Transverse colon (tissue), 4 donors: ENCODE measurements at regions not wholly inside any gene's neighbourhood (a gene's known extent, or its start where the extent isn't known, plus 50 kb on each side); places are given as distances from the start of the nearest gene placed in this dataset.

Source experiments
- DNase-seq: peaks from one replicate; pipeline ENCODE4 v3.0.0-alpha.2; 2019
- H3K27ac ChIP-seq, 4 donors: fragments of 200-600 bp; sonication (generic); 2 replicates each; pipeline ENCODE4 v1.5.1; 2016 to 2018; ENCODE audit warnings: inconsistent platforms in 4 of 4
- H3K27me3 ChIP-seq: fragments of 200-600 bp; sonication (generic); 2 replicates; pipeline ENCODE4 v1.5.1; 2017; ENCODE audit warnings: inconsistent platforms
- H3K36me3 ChIP-seq, 4 donors: fragments of 200-600 bp; sonication (generic); 2 replicates each; pipeline ENCODE4 v1.5.1; 2017 to 2019; ENCODE audit warnings: inconsistent platforms in 4 of 4
- H3K4me1 ChIP-seq, 4 donors: fragments of 200-600 bp; sonication (generic); 2 replicates each; pipeline ENCODE4 v1.5.1; 2017 to 2020; ENCODE audit warnings: inconsistent platforms in 4 of 4
- H3K4me3 ChIP-seq, 4 donors: fragments of 200-600 bp; sonication (generic); 1 replicate in 1 of 4; 2 replicates in 3 of 4; pipeline versions ENCODE4 v1.5.1 to v1.6.1; 2017 to 2019; ENCODE audit warnings: inconsistent platforms in 4 of 4
- H3K9me3 ChIP-seq, 2 donors: fragments of 200-600 bp; sonication (generic); 2 replicates each; pipeline ENCODE4 v1.5.1; 2017 to 2019; ENCODE audit warnings: inconsistent platforms in 2 of 2
- CTCF ChIP-seq, 5 experiments: fragments of 200-600 bp in 3 of 5; fragments of 450-650 bp in 2 of 5; sonication (generic) in 3 of 5; IDR thresholded peaks; 1 replicate in 2 of 5; 2 replicates in 3 of 5; pipeline ENCODE4 v1.5.1; 2016 to 2017; ENCODE audit warnings: antibody characterized with exemption in 5 of 5, inconsistent platforms in 3 of 5, mild to moderate bottlenecking in 2 of 5, moderate library complexity in 1 of 5
- EP300 ChIP-seq: sonication (generic); formaldehyde crosslinking; IDR thresholded peaks from one replicate; pipeline ENCODE4 v1.6.1; 2017; ENCODE audit warnings: antibody characterized with exemption, low read depth
- POLR2A ChIP-seq: fragments of 450-650 bp; IDR thresholded peaks from one replicate; pipeline ENCODE4 v1.6.1; 2016; ENCODE audit warnings: antibody characterized with exemption, mild to moderate bottlenecking, moderate library complexity
- POLR2AphosphoS5 ChIP-seq, 3 donors: sonication (generic); formaldehyde crosslinking; IDR thresholded peaks; one replicate each; pipeline ENCODE4 v1.6.1; 2016; ENCODE audit warnings: antibody characterized with exemption in 3 of 3
- WGBS, 2 donors: methylation state at CpG; one replicate each; pipeline ENCODE4 v1.1.5; 2018; ENCODE audit warnings: low coverage in 1 of 2; 5-methylcytosine and 5-hydroxymethylcytosine counted together
- in situ Hi-C, 4 donors: fragments of 200-750 bp; cut with MboI; loops; one replicate each; pipeline versions ENCODE4 v1.15.0 to v1.15.1; 2017; ENCODE audit warnings: low sequenced_read_pairs in 3 of 4, low pct_ligation_motif_present in 1 of 4, low pct_unique_long_range_greater_than_20kb in 1 of 4
- intact Hi-C: fragments of 100-400 bp; cut with DNase I; formaldehyde crosslinking; loops from one replicate; pipeline ENCODE4 v1.15.1; 2023; ENCODE audit warnings: low total_unique reads

- 71% methylated on average over 9 of the region's 9 CpGs; no CpG with 5 or more reads in 1 of the 2 donors for WGBS, 2 donors
- peak overlapping the region; percentile 34 to 59 (median 46) for H3K27ac ChIP-seq
Measured at GRCh38 chr10:78255796-78256638, 222.4 kb downstream of the RPS24 start.

GRCh38 chr10:78258323-78259030, 224.8 kb downstream of the RPS24 start:
- no peaks in the 10 kb centered on the region for H3K36me3 ChIP-seq
- 63 to 75% methylated on average over 2 to 4 of the region's 4 CpGs for WGBS, 2 donors
- TF ChIP-seq EP300 (no peak), CTCF (IDR thresholded peaks at IDR 0.05) (peak in 1 of 5 experiments; percentile 12)
- H3K27me3 ChIP-seq: no peaks in the 10 kb centered on the region
- no peak overlapping the region for H3K4me3 ChIP-seq
- intact Hi-C loops: no loop called here
- H3K9me3 ChIP-seq: no peaks in the 10 kb centered on the region
- peaks cover 0 to 13% (median 0%) of the 10 kb centered on the region in 4 donors for H3K4me1 ChIP-seq
- in situ Hi-C loops: no loop called here
- H3K27ac ChIP-seq: no peak overlapping the region
- no peak for DNase-seq

More at GRCh38 chr10:78255796-78256638, 222.4 kb downstream of the RPS24 start:
- intact Hi-C loops (no loop called here), in situ Hi-C loops (no loop called here)
- Histone ChIP-seq H3K9me3 (no peaks in the 10 kb centered on the region), H3K4me1 (peaks cover 0 to 13% (median 0%) of the 10 kb centered on the region in 4 donors), H3K4me3 (no peak overlapping the region), H3K27me3 (no peaks in the 10 kb centered on the region), H3K36me3 (no peaks in the 10 kb centered on the region)
- DNase-seq: peak; percentile 21
- TF ChIP-seq EP300: no peak
- peak; percentile 54 to 58 (median 57) for TF ChIP-seq POLR2AphosphoS5 (IDR thresholded peaks at IDR 0.05)
- no peak for TF ChIP-seq POLR2A

GRCh38 chr10:78259391-78259790, 225.7 kb downstream of the RPS24 start:
- TF ChIP-seq CTCF (IDR thresholded peaks at IDR 0.05) (no peak), POLR2A (no peak), EP300 (no peak), POLR2AphosphoS5 (IDR thresholded peaks at IDR 0.05) (no peak)
- no peak for DNase-seq
- Histone ChIP-seq H3K36me3 (no peaks in the 10 kb centered on the region), H3K4me3 (no peak overlapping the region), H3K4me1 (peaks cover 0 to 13% (median 0%) of the 10 kb centered on the region in 4 donors), H3K27ac (no peak overlapping the region), H3K27me3 (no peaks in the 10 kb centered on the region), H3K9me3 (no peaks in the 10 kb centered on the region)
- intact Hi-C loops: no loop called here
- in situ Hi-C loops: no loop called here
- WGBS, 2 donors: 93 to 94% methylated on average over 3 of the region's 3 CpGs

- H3K36me3 ChIP-seq: no peaks in the 10 kb centered on the region
- H3K9me3 ChIP-seq: no peaks in the 10 kb centered on the region
- no peaks in the 10 kb centered on the region for H3K27me3 ChIP-seq
- TF ChIP-seq EP300 (no peak), CTCF (IDR thresholded peaks at IDR 0.05) (no peak), POLR2A (no peak), POLR2AphosphoS5 (IDR thresholded peaks at IDR 0.05) (no peak)
- 86 to 87% methylated on average over 5 to 10 of the region's 10 CpGs for WGBS, 2 donors
- intact Hi-C loops (no loop called here), in situ Hi-C loops (no loop called here)
- H3K4me3 ChIP-seq: no peak overlapping the region
- H3K27ac ChIP-seq: no peak overlapping the region
- no peak for DNase-seq
- peaks cover 0 to 13% (median 0%) of the 10 kb centered on the region in 4 donors for H3K4me1 ChIP-seq
Measured at GRCh38 chr10:78260141-78260540, 226.5 kb downstream of the RPS24 start.
